Endothelial cell of hepatic sinusoid (primary cell): ENCODE measurements at regions not wholly inside any gene's neighbourhood (a gene's known extent, or its start where the extent isn't known, plus 50 kb on each side); places are given as distances from the start of the nearest gene placed in this dataset.

Source experiments
- in situ Hi-C: cut with HindIII; loops from 2 replicates; pipeline ENCODE4 v1.10.0; 2017; ENCODE audit warnings: low sequenced_read_pairs

DNA sequence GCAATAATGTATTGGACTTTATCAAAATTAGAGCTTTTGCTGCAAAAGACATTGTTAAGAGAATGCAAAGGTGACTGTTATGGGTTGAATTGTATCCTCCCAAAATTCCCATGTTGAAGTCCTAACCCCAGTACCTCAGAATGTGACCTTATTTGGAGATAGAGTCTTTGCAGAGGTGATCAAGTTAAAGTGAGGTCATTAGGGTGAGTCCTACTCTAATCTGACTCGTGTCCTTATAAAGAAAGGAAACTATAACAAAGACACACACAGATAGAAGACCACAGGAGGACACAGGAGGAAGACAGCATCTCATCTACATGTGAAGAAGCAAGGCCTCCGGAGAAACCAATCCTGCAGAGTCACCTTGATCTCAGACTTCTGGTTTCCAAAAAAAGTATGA, 1011.2 kb downstream of the TBC1D22A start:
- in situ Hi-C loops, result no loop called here

DNA sequence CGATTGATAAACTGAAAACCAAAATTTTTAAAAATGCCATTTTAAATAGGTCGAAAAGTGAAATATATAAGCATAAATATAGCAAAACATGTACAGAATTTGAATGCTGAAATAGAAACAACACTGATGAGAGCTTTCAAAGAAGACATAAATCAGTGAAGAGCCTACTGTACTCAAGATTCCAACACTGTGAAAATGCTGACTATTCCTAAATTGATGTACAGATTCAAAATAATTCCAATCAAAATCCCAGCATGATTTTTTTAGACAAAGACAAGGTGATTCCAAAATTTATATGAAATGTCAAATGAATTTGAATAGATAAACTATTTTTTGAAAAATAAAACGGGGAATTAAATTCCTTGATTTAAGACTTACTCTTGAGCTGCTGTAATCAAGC, 1010.4 kb downstream of the TBC1D22A start:
- in situ Hi-C loops, result no loop called here

DNA sequence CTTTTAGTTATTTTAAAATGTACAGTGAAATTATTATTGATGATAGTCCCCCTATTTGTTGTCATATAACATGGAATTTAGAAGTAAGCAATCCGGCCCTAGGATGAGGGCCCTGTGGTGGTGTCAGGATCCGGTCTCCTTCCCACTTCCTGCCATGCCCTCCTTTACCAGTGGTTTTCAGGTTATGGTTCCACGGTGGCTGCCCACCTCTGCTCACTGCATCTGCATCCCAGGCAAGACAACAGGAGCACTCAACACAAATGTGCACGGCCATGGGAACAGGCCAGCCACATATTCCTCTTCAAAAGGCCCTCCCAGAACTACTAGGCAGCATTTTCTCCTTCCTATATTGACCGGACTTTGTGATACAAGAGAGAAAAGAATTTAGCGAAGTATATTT, 1007.2 kb downstream of the TBC1D22A start:
- in situ Hi-C loops, result no loop called here

DNA sequence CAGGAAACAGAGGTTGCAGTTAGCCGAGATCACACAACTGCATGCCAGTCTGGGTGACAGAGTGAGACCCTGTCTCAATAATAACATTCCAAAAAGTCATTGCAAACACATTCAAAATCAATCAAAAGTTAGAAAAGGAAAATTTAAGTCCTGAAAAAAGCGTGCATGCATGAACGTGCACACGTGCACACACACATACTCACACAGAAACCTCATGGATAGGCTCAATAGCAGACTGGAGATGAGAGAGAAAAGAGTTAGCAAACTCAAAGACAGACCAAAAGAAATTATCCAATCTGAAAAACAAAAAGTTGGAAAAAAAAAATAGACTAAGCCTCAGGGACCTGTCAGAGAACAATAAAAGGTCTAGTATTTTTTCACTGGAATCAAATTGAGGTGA, 1005.6 kb downstream of the TBC1D22A start:
- in situ Hi-C loops, result no loop called here

DNA sequence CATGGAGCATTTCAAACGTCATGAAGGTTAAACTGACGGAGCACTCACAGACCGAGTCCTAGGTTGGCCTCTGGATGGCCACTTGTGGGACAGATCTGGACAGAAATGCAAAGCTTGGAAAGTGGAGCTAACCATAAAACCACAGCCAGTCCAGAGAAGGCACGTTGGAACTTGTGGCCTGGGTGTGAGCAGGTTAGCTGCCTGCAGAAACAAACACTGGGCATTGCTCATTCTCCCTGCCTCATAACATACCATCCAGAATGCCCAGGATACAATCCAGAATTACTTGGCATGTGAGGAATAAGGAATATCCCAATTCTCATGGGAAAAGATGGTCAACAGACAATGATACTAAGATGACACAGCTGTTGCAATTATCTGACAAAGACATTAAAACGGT, 1005.0 kb downstream of the TBC1D22A start:
- in situ Hi-C loops, result no loop called here

DNA sequence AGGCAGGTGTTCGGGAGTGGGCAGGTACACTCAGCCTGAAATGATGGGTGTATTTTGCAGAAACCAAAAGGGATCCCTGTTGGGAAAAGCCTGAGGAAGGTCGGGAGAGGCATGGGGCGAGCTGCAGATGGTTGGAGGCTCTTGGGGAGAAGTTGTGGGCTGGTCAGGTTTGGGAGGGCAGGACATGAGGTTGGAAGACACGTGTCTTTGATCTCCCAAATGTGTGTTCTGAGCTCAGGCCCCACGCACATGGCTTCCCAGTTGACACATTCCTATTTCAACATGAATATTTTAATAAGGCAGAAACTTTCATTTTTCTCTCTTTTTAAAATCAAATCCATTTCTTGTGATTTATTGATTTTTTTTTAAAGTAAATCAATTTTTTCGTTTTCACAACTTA, 1003.3 kb downstream of the TBC1D22A start:
- in situ Hi-C loops, result no loop called here

DNA sequence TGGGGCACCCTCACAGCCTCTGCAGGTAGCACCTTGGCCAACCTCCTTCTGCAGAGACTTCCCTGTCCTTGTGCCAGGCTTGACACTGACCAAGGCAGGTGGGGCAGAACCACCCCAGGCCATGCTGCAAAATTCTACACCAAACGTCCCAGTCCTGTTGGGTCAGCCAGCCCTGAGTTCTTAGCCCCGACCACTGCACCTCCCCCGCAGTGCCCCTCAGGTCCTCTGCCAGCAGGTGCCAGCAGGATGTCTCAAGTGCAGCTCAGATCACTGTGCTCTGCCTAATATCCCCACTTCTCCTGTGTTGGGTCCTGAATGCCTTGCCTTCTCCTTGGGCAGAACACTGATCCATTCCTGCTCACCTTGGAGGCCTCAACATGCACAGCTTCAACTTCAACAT, 999.7 kb downstream of the TBC1D22A start:
- in situ Hi-C loops, result no loop called here

DNA sequence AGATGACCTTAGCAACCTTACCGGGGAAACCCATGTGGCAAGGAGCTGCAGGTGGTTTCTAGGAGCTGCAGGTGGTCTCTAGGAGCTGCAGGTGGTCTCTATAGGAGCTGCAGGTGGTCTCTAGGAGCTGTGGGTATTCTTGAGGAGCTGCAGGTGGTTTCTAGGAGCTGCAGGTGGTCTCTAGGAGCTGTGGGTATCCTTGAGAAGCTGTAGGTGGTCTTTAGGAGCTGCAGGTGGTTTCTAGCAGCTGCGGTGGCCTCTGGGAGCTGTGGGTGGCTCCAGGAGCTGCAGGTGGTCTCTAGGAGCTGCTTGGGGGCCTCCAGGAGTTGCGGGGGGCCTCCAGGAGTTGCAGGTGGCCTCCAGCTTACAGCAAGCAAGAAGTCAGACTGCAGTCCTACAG, 997.5 kb downstream of the TBC1D22A start:
- in situ Hi-C loops, result no loop called here

DNA sequence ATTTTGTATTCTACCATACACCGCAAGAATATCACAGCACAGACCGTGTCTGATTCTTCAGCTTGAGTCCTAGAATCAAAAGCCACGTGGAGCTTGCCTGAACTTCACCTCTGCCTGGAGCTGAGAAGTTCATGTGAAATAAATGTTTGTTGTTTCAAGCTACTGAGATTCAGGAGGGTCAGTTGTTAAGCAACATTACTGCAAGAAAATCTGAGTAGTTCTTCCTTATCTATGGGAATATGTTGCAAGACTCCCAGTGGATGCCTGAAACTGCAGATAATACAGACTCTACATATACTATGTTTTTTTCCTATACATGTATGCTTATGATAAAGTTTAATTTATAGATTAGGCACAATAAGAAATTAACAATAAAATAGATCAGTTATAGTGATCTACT, 995.3 kb downstream of the TBC1D22A start:
- in situ Hi-C loops, result no loop called here

DNA sequence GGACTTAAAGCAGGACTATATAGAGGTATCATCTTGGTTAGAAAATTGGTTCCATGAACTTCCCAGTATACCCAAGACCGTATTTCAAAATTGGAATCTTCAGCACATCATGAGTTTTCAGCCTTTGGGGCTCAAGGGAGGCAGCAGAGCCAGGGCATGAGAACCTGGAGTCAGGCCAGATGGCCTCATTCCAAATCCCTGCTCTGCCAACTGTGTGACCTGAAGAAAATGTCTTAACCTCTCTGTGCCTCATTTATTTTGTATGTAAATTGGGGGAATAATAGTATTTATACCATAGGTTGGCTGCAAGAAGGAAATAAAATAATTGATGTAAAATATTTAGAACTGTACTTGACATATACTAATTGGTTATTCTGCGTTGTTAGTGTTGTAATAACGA, 987.6 kb downstream of the TBC1D22A start:
- in situ Hi-C loops, result no loop called here

DNA sequence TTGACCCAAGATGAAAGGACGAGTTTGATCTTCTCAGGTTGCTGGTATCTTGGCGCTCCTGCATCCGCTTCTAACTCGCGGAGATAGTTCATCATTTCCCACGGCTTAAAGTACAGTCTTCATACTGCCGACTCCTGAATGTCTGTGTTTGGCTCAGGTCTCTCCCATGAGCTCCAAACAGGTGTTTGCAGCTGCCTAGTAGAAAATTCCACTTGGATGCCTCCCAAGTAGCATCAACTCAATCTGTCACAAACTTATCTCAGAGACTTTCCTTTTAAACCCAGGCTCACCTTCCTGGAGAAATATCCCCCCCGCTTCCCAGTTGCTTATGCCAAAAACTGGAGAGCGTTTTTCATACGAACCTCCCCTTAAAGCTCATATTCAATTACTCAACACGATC, 986.5 kb downstream of the TBC1D22A start:
- in situ Hi-C loops, result no loop called here

DNA sequence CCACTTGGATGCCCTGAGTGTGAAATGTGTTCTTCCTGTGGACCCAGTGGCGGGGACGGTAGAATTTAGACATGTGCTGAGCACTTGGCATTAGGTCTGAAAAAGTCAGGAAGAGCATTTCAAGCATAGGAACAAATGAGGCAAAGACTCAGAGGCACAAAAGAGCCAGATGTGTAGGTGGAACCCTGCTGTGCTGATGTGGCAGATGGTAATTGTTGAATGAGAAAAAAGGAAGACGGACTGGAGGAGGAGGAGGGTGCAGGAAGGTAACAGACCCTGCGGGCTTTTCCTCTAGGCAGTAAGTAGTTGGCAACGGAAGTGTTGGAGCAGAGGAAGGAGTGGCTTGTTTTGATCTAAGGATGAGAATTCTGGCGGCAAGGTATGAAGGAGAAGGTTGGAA, 985.8 kb downstream of the TBC1D22A start:
- in situ Hi-C loops, result no loop called here

DNA sequence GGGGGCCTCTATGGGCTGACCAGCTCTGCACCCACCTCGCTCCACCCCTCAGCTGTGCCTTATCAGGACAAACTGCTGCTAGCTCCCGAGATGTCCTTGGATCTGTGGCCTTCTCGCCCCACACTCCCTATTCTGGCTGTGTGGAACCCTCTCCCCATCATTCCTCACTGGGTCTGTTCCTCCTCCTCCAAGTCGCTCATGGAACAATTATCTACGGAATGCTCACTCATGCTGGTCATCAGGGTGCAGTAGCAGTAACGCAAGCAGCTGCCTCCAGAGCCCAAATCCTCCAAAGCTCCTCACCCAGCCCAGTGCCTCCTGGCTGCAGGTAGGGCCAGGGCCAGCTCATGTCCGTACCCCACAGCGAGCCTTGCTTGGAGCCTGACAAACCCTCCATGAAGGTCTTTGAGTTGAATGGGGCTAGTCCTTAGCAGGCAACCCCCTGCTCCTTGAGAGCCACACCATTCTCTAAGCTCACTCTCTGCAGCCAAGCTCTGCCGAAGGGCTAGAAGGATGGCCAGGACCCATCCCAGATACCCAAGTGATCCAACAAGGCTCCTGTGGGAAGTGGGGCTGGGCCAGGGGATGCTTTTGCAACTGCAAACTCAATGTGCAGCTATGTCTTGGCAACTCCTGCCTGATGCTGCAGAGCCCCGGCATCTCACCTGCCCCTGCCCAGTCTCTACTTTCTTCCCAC, 977.8 kb downstream of the TBC1D22A start:
- in situ Hi-C loops, result no loop called here

DNA sequence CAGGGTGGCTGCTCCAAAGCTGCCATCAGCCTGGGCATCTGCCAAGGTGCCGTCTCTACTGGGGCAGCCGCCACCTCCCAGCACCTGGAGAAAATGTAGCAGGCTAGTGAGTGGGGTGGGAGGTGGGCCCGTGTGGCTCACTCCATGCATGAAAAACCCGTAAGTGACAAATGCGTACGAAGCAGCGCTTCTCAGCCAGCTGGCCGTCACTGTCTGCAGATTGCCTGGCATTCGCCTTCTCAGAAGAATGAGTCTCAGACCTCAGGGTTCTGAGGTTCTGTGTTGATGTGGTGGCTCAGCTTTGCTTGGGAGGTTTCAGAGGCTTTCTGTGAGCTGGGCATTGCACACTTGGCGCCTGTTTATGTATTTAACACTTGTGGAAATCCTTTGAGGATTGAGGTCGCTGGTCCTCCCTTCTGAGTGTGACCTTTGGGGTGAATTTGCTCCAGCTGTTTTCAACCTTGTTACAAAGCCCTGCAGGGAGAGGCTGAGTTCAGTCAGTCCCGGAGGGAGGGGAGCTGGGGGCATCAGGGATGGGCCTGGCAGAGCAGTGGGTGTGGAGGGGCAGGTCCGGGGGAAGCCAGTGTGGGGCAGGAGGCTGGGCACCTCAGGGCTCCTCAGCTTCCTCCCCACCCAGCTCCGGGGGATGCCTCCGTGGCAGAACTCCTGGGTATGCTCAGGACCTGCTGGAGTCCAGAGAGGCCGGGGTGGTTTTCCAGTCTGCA, 977.0 kb downstream of the TBC1D22A start:
- in situ Hi-C loops, result no loop called here

DNA sequence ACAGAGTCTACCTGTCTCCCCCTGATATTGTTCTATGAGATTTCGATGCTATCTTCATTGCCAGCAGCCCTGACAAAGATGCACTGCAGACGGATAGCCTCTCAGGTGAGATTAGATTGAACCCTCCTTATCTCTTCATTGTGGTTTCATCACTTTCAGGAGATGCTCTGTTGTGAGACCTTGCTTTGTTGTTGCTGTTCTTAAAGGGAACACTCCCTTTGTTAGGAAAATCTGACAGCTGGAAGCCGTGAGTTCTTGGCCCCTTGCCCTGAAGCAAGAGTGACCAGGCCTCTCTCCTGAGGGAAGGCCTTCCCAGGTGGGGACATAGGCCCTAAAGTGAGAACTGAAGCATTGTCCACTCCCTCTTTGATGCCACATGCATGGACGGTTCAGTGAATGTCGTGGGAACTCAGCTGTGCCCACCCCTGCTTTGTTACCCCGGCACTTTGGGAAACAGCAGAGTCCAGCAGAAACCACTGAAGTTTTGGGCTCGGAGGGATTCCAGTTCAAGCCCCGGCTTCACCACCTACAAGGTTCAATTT, 976.1 kb downstream of the TBC1D22A start:
- in situ Hi-C loops, result no loop called here

DNA sequence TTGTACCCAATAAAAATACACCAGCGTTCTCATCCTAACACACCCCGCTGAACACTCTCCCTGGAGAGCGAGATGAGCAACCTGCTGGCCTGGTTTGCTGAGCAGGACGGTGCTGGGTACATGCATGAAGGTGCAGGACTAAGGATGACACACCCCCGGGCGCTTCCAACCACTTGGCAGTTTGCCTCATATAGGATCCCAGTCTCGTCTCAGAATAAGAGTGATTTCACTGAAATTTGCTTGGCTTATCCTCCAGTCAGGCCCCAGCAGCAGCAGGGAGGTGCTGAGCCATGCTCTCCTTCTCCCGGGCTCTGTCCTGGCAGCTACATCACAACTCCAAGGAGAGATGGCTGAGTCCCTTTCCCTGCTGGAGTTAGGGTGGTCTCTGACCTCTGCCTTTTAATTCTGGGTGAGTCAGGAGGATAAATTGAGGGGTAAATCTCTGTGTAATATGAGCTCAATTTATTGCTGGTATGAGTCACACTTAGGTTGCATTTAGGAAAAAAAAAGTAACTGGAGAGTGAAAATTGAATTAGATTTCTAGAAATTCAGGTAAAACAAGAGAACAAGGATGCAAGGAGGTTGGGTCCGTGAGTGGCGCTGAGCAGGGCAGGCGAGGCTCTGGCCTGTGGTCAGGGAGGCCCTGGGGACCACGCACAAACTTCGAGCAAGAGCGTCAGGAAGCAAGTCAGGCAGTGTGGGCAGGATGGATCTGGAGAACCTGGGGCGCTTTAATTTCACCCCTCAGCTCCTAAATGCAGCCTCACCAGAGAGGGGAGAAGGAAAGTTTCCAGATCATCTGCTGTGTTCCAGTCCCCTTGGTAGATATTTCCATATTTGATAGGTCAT, 974.0 kb downstream of the TBC1D22A start:
- in situ Hi-C loops, result no loop called here

DNA sequence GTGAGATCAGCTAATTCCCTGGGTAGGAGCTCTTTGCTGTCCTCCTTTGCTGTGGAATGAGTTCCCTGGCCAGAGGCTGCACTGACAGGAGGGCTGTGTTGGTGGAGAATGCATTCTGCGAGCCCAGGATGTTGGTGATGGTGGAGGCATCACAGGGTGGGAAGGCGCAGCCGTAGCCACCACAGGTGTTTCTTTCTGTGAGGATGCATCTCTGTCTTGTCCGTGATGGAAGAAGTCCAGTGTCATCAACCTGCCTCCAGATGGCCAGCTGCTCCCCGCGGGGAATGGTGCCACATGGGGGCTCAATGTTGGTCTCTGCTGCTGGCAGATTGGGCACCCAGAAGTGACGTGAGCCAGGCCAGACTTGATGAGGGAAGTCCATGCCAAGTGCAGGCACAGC, 972.1 kb downstream of the TBC1D22A start:
- in situ Hi-C loops, result no loop called here

DNA sequence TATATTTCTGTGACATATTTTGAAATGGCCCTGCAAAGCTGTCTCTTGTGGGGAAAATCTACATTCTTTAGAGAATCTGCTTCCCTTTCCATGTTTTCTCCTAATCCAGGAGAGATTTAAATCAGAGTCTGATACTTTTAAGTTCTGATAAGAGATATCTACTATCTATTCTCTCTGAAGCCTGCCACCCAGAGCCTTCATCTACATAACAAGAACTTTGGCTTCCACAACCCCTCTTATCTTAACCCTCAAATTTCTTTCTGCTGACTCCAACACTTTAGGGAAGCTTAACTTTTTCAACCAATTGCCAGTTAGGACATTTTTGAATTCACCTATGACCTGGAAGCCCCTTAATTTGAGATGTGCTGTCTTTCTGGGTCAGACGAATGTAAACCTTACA, 965.2 kb downstream of the TBC1D22A start:
- in situ Hi-C loops, result no loop called here

DNA sequence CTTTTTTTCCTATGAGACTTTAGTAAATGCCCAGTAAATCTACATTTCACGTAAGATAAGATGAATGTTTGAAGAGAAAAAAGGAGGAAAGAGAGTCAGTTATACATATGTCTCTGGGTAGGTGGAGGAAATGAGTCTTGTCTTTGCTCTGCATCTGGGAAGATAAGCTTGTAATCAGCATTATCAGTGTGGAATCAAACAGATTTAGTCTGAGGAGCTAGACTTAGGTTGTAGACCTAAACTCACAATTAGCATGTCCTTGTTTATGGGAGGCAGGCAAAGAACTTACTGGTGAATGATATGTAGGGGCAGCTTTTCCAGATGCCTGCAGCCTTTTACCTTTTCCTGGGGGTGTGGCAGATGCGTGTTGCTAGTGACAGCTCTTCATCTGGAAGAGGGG, 962.3 kb downstream of the TBC1D22A start:
- in situ Hi-C loops, result no loop called here

DNA sequence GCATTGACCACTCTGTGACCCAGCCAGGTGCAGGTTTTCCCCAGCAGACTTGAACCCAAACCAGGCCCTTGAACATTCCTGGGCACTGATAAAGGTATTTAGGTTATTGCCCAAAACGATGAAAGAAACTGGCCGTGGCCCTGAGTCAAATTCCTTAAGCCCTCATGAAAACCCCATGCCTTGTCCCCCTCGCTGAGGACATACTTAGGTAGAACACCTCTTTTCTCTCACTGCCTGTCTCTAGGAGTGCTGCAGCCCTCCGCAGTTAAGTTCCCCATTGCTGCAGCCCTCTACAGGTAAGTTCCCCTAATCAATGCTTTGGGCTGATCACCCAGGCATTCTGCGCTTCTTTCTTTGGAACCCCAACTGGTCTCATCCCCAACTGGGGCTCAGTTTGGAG, 961.6 kb downstream of the TBC1D22A start:
- in situ Hi-C loops, result no loop called here

DNA sequence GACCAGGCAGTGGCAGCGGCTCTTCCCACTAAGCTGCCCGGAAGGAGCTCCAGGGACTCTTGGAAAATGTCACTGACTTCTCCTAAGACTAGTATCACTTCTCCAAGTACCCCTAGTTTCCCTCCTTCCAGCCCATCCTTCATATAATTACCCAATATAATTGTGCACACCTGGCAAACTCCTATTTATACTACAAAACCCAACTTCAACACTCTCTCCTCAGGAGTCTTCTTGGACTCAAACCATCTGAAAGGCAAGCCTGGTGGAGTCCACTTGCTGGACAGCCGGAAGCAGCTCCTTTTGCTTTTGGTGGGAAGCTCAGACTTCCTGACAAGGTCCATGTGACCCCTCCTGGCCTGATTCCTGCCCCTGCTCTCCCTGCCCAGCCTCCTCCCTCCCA, 955.9 kb downstream of the TBC1D22A start:
- in situ Hi-C loops, result loop anchor here (5.0 kb wide), 1 partner anchor 41 kb away; no protein-coding TSS in a partner anchor
